ENCODE measurements at regions not wholly inside any gene's neighbourhood (a gene's known extent, or its start where the extent isn't known, plus 50 kb on each side); places are given as distances from the start of the nearest gene placed in this dataset.

DNA sequence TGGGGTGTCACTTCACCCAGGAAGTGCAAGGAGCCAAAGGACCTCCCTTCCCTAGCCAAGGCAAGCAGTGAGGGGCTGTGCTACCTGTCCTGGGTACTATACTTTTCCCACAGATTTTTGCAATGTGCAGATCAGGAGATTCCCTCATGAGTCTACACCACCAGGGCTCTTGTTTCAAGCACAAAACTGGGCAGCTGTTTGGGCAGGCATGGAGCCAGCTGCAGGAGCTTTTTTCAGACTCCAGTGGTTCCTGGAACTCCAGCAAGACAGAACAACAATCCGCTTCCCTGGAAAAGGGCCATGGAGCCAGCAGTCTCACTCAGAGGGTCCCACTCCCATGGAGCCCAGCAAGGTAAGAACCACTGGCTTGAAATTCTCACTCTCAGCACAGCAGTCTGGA is 1649.6 kb downstream of the LRRC4C start:
- H3K79me2 ChIP-seq (ENCODE audit: control insufficient read depth, insufficient read depth, low read length) = no peaks in the 10 kb centered on the region
- no peaks in the 10 kb centered on the region for H3K9me3 ChIP-seq (replicated peaks; ENCODE audit: control insufficient read depth, insufficient read depth, low read length)
- ChIA-PET POLR2A (no interaction called here), CTCF (no interaction called here), RAD21 (ENCODE audit: unreplicated experiment) (interaction anchor here (0.6 kb wide), 1 partner anchor 33 kb away, joined by 3 read pairs; no protein-coding TSS in a partner anchor), SMC1A (ENCODE audit: uncharacterized antibody, unreplicated experiment) (no interaction called here)
- no peaks in the 10 kb centered on the region for H4K20me1 ChIP-seq (ENCODE audit: control insufficient read depth, insufficient read depth)
- no peak for ATAC-seq
- no peak overlapping the region for H2AFZ ChIP-seq (ENCODE audit: control insufficient read depth, low read depth, low read length)
- TF ChIP-seq CHD2 (IDR thresholded peaks at IDR 0.05; ENCODE audit: borderline replicate concordance, low read depth, low read length) (no peak), YY1 (IDR thresholded peaks at IDR 0.05; ENCODE audit: low read depth, low read length) (no peak)
- in situ Hi-C loops (cut with MboI) (no loop called here), intact Hi-C loops (cut with micrococcal nuclease; ENCODE audit: unreplicated experiment) (no loop called here)
- no peak for FAIRE-seq
- H3K9ac ChIP-seq (ENCODE audit: control insufficient read depth, insufficient read depth, low read length) = no peak overlapping the region
- H3K4me1 ChIP-seq (ENCODE audit: control insufficient read depth, insufficient read depth, low read length) = no peaks in the 10 kb centered on the region
- 22% methylated on average over 1 of the region's 1 CpG for WGBS (ENCODE audit: insufficient coverage, insufficient replicate concordance, low lambda C conversion rate, missing lambda C conversion rate)
- no peak overlapping the region for H3K4me3 ChIP-seq
- BruUV-seq (replicated peaks) = no TSS peak
- DNase-seq (ENCODE audit: low read depth, low spot score) = no peak
- no peak overlapping the region for H3K4me2 ChIP-seq (ENCODE audit: control insufficient read depth, insufficient read depth)
- no peaks in the 10 kb centered on the region for H3K27me3 ChIP-seq (replicated peaks in 1 of 2; ENCODE audit: control insufficient read depth in 2 of 2, insufficient read depth in 2 of 2, low read length in 1 of 2)
- H3K27ac ChIP-seq (ENCODE audit: control insufficient read depth, insufficient read depth) = no peak overlapping the region
- no peaks in the 10 kb centered on the region for H3K36me3 ChIP-seq (ENCODE audit: control insufficient read depth in 2 of 2, insufficient read depth in 2 of 2, low read length in 1 of 2)

- SMC1A ChIA-PET (ENCODE audit: uncharacterized antibody, unreplicated experiment) = no interaction called here
- Histone ChIP-seq H3K4me1 (ENCODE audit: control insufficient read depth, insufficient read depth, low read length) (no peaks in the 10 kb centered on the region), H3K79me2 (ENCODE audit: control insufficient read depth, insufficient read depth, low read length) (no peaks in the 10 kb centered on the region), H3K4me2 (ENCODE audit: control insufficient read depth, insufficient read depth) (no peak overlapping the region), H3K27me3 (replicated peaks in 1 of 2; ENCODE audit: control insufficient read depth in 2 of 2, insufficient read depth in 2 of 2, low read length in 1 of 2) (no peaks in the 10 kb centered on the region), H2AFZ (ENCODE audit: control insufficient read depth, low read depth, low read length) (no peak overlapping the region), H3K36me3 (ENCODE audit: control insufficient read depth in 2 of 2, insufficient read depth in 2 of 2, low read length in 1 of 2) (no peaks in the 10 kb centered on the region), H3K4me3 (no peak overlapping the region), H4K20me1 (ENCODE audit: control insufficient read depth, insufficient read depth) (no peaks in the 10 kb centered on the region), H3K9ac (ENCODE audit: control insufficient read depth, insufficient read depth, low read length) (no peak overlapping the region), H3K9me3 (replicated peaks; ENCODE audit: control insufficient read depth, insufficient read depth, low read length) (no peaks in the 10 kb centered on the region), H3K27ac (ENCODE audit: control insufficient read depth, insufficient read depth) (no peak overlapping the region)
- TF ChIP-seq ZZZ3 (IDR thresholded peaks at IDR 0.05; ENCODE audit: control insufficient read depth, insufficient read length, low read depth) (no peak), PKNOX1 (IDR thresholded peaks at IDR 0.05) (no peak)
- in situ Hi-C loops (cut with MboI) (no loop called here), intact Hi-C loops (cut with micrococcal nuclease; ENCODE audit: unreplicated experiment) (no loop called here)
- CTCF ChIA-PET = no interaction called here
- ATAC-seq = no peak
- no peak for FAIRE-seq
- no peak for DNase-seq (ENCODE audit: low read depth, low spot score)
- RAD21 ChIA-PET (ENCODE audit: unreplicated experiment) = no interaction called here
- no TSS peak for BruUV-seq (replicated peaks)
- WGBS (ENCODE audit: insufficient coverage, insufficient replicate concordance, low lambda C conversion rate, missing lambda C conversion rate) = 0% methylated on average over 1 of the region's 1 CpG
- POLR2A ChIA-PET = no interaction called here
Observed at GRCh38 chr11:39807904-39808303, 1651.5 kb downstream of the LRRC4C start.
